ENCODE measurements at regions not wholly inside any gene's neighbourhood (a gene's known extent, or its start where the extent isn't known, plus 50 kb on each side); places are given as distances from the start of the nearest gene placed in this dataset.
"Not testable (repeated sequence)": the region's sequence is repeated elsewhere in the genome, so short reads cannot be mapped to it uniquely, and the experiment has no call there.

GRCh38 chr16:52920331-52920730 is 132.4 kb downstream of the CHD9NB start:
- no peaks in the 10 kb centered on the region for H3K4me1 ChIP-seq (ENCODE audit: control insufficient read depth in 1 of 2, insufficient read depth in 1 of 2, low read depth in 1 of 2, low read length in 1 of 2)
- no peak for TF ChIP-seq CTCF (IDR thresholded peaks at IDR 0.05)

GRCh38 chr16:52914428-52914827 is 138.3 kb downstream of the CHD9NB start:
- H3K4me1 ChIP-seq (ENCODE audit: control insufficient read depth in 1 of 2, insufficient read depth in 1 of 2, low read depth in 1 of 2, low read length in 1 of 2), result no peaks in the 10 kb centered on the region
- no peak for TF ChIP-seq CTCF (IDR thresholded peaks at IDR 0.05)
- H3K36me3 ChIP-seq, result no peaks in the 10 kb centered on the region
- H3K4me3 ChIP-seq (ENCODE audit: low read depth in 1 of 2, low read length in 1 of 2), result no peak overlapping the region
- no peaks in the 10 kb centered on the region for H3K27me3 ChIP-seq
- no peak overlapping the region for H3K27ac ChIP-seq
- H3K9me3 ChIP-seq, result no peaks in the 10 kb centered on the region

More at GRCh38 chr16:52920331-52920730, 132.4 kb downstream of the CHD9NB start:
- no peaks in the 10 kb centered on the region for H3K9me3 ChIP-seq
- no peaks in the 10 kb centered on the region for H3K27me3 ChIP-seq
- H3K27ac ChIP-seq, result no peak overlapping the region
- H3K4me3 ChIP-seq (ENCODE audit: low read depth in 1 of 2, low read length in 1 of 2), result no peak overlapping the region
- H3K36me3 ChIP-seq, result no peaks in the 10 kb centered on the region

- Histone ChIP-seq H3K4me1 (ENCODE audit: control insufficient read depth in 1 of 2, insufficient read depth in 1 of 2, low read depth in 1 of 2, low read length in 1 of 2) (no peaks in the 10 kb centered on the region), H3K27ac (no peak overlapping the region), H3K36me3 (no peaks in the 10 kb centered on the region), H3K27me3 (no peaks in the 10 kb centered on the region), H3K9me3 (no peaks in the 10 kb centered on the region), H3K4me3 (ENCODE audit: low read depth in 1 of 2, low read length in 1 of 2) (no peak overlapping the region)
- TF ChIP-seq CTCF (IDR thresholded peaks at IDR 0.05), result no peak
Measured at GRCh38 chr16:52912565-52913173, 140.0 kb downstream of the CHD9NB start.

GRCh38 chr16:52908057-52908456 is 144.6 kb downstream of the CHD9NB start:
- not testable (repeated sequence) for H3K9me3 ChIP-seq; H3K4me1 ChIP-seq (ENCODE audit: control insufficient read depth in 1 of 2, insufficient read depth in 1 of 2, low read depth in 1 of 2, low read length in 1 of 2); H3K27ac ChIP-seq; H3K4me3 ChIP-seq (ENCODE audit: low read depth in 1 of 2, low read length in 1 of 2); H3K36me3 ChIP-seq; H3K27me3 ChIP-seq

GRCh38 chr16:52906281-52906680 is 146.4 kb downstream of the CHD9NB start:
- H3K4me1 ChIP-seq (ENCODE audit: control insufficient read depth in 1 of 2, insufficient read depth in 1 of 2, low read depth in 1 of 2, low read length in 1 of 2), result no peaks in the 10 kb centered on the region
- no peaks in the 10 kb centered on the region for H3K36me3 ChIP-seq
- TF ChIP-seq CTCF (IDR thresholded peaks at IDR 0.05), result no peak
- no peaks in the 10 kb centered on the region for H3K9me3 ChIP-seq
- no peak overlapping the region for H3K4me3 ChIP-seq (ENCODE audit: low read depth in 1 of 2, low read length in 1 of 2)
- no peak overlapping the region for H3K27ac ChIP-seq
- no peaks in the 10 kb centered on the region for H3K27me3 ChIP-seq

- no peak for TF ChIP-seq CTCF (IDR thresholded peaks at IDR 0.05)
- H3K27me3 ChIP-seq, result no peaks in the 10 kb centered on the region
Measured at GRCh38 chr16:52896478-52897164, 156.1 kb downstream of the CHD9NB start.

More at GRCh38 chr16:52896478-52897164, 156.1 kb downstream of the CHD9NB start:
- Histone ChIP-seq H3K4me1 (ENCODE audit: control insufficient read depth in 1 of 2, insufficient read depth in 1 of 2, low read depth in 1 of 2, low read length in 1 of 2) (no peaks in the 10 kb centered on the region), H3K36me3 (no peaks in the 10 kb centered on the region), H3K27ac (no peak overlapping the region), H3K9me3 (no peaks in the 10 kb centered on the region), H3K4me3 (ENCODE audit: low read depth in 1 of 2, low read length in 1 of 2) (no peak overlapping the region)
